ENCODE measurements at regions not wholly inside any gene's neighbourhood (a gene's known extent, or its start where the extent isn't known, plus 50 kb on each side); places are given as distances from the start of the nearest gene placed in this dataset.

DNA sequence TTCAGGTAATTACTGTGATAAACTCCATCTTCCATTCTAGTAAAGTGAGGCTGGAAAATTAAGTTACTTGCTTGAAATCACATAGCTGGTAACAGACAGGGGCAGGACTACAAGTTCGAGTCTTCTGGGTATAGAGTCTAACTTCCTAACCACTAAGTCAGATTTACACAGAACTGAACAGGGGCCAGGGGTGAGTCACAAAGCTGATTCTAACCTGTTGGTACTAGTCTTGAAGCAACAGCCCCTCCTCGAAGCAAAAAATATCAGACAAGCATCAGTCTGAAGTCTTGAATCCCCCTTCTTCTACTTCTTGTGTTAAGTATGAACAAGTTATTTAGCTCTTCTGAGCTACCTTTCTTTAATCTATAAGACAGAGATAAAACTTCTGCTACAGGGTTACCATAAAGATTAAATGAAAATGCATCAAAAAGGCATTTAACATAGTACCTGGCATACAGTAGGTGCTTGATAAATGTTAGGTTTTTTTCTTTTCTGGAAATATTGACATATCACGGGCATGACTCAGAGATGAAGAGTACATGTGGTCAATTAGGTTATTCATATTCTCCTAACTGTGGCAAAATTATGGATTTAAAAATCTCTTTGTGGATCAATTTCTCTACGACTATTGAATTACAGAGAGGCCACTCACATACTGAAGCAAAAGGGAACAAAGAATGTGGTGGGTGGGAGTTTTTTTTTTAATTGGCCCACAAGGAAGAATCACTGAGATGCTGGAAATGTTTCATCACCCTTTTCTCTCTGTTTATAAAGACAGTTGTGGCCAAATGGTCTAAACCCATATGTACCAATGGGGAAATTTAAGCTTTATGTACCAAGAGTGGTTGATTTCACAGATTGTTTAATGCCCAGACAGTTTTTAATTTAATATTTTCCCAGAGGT lies 266.9 kb upstream of the DYNLRB2 start:
- TF ChIP-seq, protein P1, sequence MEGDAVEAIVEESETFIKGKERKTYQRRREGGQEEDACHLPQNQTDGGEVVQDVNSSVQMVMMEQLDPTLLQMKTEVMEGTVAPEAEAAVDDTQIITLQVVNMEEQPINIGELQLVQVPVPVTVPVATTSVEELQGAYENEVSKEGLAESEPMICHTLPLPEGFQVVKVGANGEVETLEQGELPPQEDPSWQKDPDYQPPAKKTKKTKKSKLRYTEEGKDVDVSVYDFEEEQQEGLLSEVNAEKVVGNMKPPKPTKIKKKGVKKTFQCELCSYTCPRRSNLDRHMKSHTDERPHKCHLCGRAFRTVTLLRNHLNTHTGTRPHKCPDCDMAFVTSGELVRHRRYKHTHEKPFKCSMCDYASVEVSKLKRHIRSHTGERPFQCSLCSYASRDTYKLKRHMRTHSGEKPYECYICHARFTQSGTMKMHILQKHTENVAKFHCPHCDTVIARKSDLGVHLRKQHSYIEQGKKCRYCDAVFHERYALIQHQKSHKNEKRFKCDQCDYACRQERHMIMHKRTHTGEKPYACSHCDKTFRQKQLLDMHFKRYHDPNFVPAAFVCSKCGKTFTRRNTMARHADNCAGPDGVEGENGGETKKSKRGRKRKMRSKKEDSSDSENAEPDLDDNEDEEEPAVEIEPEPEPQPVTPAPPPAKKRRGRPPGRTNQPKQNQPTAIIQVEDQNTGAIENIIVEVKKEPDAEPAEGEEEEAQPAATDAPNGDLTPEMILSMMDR (IDR thresholded peaks at IDR 0.05): no peak
- TF ChIP-seq, protein P2, sequence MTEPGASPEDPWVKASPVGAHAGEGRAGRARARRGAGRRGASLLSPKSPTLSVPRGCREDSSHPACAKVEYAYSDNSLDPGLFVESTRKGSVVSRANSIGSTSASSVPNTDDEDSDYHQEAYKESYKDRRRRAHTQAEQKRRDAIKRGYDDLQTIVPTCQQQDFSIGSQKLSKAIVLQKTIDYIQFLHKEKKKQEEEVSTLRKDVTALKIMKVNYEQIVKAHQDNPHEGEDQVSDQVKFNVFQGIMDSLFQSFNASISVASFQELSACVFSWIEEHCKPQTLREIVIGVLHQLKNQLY (CRISPR knock-in tag; IDR thresholded peaks at IDR 0.05): no peak
- TF ChIP-seq JUN (CRISPR knock-in tag; IDR thresholded peaks at IDR 0.05) (no peak), ZBTB43 (CRISPR knock-in tag; IDR thresholded peaks at IDR 0.05) (no peak), NR1H2 (CRISPR knock-in tag; IDR thresholded peaks at IDR 0.05) (no peak)
- TF ChIP-seq, protein P3, sequence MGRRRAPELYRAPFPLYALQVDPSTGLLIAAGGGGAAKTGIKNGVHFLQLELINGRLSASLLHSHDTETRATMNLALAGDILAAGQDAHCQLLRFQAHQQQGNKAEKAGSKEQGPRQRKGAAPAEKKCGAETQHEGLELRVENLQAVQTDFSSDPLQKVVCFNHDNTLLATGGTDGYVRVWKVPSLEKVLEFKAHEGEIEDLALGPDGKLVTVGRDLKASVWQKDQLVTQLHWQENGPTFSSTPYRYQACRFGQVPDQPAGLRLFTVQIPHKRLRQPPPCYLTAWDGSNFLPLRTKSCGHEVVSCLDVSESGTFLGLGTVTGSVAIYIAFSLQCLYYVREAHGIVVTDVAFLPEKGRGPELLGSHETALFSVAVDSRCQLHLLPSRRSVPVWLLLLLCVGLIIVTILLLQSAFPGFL (CRISPR knock-in tag; IDR thresholded peaks at IDR 0.05; ENCODE audit: borderline replicate concordance): no peak
- TF ChIP-seq, protein P4, sequence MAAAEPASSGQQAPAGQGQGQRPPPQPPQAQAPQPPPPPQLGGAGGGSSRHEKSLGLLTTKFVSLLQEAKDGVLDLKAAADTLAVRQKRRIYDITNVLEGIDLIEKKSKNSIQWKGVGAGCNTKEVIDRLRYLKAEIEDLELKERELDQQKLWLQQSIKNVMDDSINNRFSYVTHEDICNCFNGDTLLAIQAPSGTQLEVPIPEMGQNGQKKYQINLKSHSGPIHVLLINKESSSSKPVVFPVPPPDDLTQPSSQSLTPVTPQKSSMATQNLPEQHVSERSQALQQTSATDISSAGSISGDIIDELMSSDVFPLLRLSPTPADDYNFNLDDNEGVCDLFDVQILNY (CRISPR knock-in tag; IDR thresholded peaks at IDR 0.05): no peak

Data from WTC11 (cell line).